Activated CD4-positive, alpha-beta T cell treated with anti-CD3 and anti-CD28 coated beads for 4 hours (primary cell): ENCODE measurements at regions not wholly inside any gene's neighbourhood (a gene's known extent, or its start where the extent isn't known, plus 50 kb on each side); places are given as distances from the start of the nearest gene placed in this dataset.

Source experiments
- DNase-seq, 2 donors: peaks; one replicate each; pipeline ENCODE4 v3.0.0-alpha.2; 2020

DNA sequence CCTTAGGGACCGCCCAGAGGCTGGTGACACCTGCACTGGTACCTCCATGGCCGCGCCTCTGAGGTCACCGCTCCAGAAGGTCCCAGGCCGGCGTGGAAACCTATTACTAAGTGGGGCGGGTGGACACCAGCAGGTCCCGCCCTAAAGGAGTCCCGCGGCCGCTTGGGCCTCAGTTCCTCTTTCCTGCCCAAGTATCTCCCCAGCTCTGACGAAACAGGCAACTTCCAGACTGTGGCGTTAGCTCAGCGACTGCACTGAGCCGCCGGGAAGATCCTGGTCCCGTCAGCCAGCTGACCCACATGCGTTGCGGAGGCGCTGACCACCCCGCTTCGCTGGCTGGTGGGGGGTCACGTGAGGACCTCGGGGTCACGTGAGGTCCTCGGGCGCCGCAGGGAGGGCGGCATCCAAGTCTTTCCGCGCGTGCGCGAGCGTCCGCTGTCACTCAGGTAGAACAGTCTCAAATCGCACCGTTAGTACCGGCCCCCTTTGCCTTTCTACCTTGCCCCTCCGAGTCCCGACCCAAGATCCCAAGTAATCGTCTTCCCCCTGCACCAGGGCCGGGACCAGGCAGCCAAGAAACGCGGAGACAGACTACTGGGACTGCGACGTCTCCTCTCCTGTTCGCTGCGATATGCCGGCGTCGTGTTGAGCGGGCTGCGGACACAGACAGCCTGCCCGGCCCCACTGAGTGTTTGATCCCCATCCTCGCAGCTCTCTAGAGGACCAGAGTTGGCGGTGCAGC is 53.7 kb upstream of the KDM4C start:
- DNase-seq: peak; percentile 83 to 88

DNA sequence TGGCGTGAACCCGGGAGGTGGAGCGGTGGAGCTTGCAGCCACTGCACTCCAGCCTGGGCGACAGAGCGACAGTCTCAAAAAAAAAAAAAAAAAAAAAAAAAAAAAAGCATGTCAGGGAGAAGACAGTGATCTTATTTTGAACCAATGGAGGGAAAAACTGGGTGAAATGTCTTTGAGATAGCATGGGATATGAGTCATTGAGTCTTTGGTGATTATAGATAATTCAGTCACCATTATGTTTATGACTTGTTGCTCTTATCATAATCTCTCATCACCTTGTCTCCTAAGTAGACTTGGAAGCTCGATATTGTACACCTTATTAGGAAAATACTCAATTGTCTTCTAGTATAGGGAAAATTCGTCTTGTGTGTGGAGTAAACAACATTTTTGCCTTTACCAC is 55.1 kb upstream of the KDM4C start:
- no peak for DNase-seq

DNA sequence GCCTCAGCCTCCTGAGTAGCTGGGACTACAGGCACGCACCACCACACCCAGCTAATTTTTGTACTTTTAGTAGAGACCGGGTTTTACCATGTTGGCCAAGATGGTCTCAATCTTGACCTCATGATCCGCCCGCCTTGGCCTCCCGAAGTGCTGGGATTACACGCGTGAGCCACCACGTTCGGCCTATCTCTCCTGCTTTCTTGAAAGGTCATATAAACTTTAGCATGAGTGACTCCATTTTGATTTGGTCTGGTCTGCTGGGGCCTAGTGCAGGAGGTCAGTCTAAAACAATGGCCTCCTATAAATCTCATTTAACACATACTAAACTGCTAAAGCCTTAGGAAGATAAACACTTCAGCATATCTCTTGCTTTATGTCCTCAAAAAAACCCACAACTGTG is 50.6 kb upstream of the GLDC start:
- no peak for DNase-seq

DNA sequence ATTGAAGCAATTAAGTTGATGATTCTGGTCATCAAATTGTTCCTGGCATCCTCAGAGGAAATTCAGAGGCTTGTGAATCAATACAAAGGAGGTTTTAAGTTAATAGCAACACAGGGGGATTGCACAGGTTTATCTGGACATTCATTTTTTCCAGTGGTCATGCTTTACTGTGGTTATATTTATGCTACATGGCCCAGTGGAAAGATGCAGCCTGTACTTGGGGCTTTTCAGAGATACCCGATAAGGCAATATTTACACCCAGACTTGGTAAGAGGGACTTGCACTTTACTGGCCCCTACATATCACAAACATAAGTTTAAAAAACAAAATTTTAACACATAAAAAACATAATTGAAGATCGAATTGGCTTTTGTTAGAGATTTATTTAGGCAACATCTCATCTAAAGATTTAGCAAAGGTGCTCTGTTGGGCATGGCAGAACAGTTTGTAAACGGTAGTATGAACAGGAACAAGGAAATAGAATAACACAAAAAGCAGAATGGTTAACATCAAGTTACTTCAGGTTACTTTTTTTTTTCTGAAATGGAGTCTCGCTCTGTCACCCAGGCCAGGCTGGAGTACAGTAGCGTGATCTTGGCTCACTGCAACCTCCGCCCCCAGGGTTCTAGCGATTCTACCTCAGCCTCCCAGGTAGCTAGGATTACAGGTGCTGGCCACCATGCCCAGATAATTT is 49.7 kb upstream of the GLDC start:
- no peak for DNase-seq
